SK-N-MC (cell line): ENCODE measurements at regions not wholly inside any gene's neighbourhood (a gene's known extent, or its start where the extent isn't known, plus 50 kb on each side); places are given as distances from the start of the nearest gene placed in this dataset.

Source experiments
- EZH2 ChIP-seq: fragments of 200-600 bp; sonication (generic); IDR thresholded peaks from one replicate; pipeline ENCODE4 v1.6.1; 2017; ENCODE audit warnings: antibody characterized with exemption
- FOXP2 ChIP-seq: optimal IDR thresholded peaks from 2 replicates; pipeline ENCODE3; 2011; ENCODE audit warnings: mild to moderate bottlenecking, moderate library complexity; ENCODE audit not compliant: insufficient read depth; ENCODE audit errors: extremely low read length, control extremely low read depth
- POLR2AphosphoS5 ChIP-seq: IDR thresholded peaks from 2 replicates; pipeline ENCODE4 v1.6.1; 2012; ENCODE audit warnings: mild to moderate bottlenecking, low read depth, low read length, borderline replicate concordance

- TF ChIP-seq EZH2: no peak
- TF ChIP-seq POLR2AphosphoS5: no peak
- TF ChIP-seq FOXP2: no peak
Observed at GRCh38 chr5:12614608-12615007, 710.4 kb upstream of the CTNND2 start.
